ENCODE measurements at regions not wholly inside any gene's neighbourhood (a gene's known extent, or its start where the extent isn't known, plus 50 kb on each side); places are given as distances from the start of the nearest gene placed in this dataset.
A peak's percentile ranks its signal among the peaks of the same experiment; 100 is the strongest.

DNA sequence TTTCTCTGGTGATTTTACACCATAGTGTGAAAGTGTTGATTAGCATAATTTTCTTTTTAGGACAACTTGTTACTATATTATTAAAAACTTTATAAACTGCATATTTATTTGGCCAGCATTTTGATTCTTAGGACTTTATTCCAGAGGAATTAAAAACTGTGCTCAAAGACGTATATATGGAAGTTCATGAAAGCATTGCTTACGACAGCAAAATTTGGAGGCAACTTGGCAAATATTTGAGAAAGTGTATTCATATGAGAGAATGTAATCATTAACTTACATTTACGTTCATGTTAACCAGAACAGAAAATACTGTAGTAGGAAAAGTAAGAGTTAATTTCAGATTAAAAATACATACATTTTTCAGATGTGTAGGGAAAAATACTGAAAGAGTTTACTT, 203.1 kb downstream of the JCAD start:
- no peak for DNase-seq (ENCODE audit: low spot score)

DNA sequence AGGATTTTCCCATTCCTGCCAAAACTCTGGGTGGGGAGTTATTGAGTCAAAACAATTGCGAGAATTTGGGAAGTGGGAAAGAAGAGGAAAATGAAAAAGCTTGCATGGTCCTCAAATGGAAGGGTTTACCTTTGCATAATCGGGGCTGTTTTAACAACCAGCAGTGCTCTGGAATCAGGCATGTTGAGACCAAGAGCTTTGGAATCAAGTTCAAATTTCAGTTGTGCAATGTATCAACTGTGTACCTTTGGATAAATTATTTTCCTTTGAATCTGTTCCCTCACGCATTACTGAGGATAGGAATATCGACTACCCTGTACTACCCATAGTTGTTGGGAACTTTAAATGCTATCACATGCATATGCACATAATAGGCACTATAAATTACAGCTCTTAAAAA, 205.5 kb downstream of the JCAD start:
- no peak for DNase-seq (ENCODE audit: low spot score)

GRCh38 chr10:29851241-29851640, 208.1 kb downstream of the JCAD start:
- DNase-seq (ENCODE audit: low spot score): no peak

- DNase-seq (ENCODE audit: low spot score): no peak
Observed at GRCh38 chr10:29850371-29850770, 209.0 kb downstream of the JCAD start.

DNA sequence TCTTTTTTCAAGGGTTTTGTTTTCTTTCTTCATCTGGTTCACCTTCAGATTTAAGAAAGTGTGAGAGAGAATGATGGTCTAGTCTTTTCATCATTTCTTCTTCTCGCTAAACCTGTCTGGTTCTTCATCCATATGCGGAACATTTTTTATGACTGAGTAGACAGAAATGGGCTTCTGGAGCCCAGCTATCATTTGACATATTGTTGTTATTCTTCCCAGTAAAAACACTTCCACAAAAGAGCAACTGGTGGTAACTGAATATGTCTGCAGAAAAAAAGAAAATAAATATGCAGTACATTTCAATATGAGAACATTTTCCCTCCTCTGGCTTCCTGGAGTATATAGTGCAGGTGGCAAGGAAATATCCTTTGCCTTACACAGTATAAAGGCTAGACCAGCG, 209.5 kb downstream of the JCAD start:
- DNase-seq (ENCODE audit: low spot score): no peak

DNA sequence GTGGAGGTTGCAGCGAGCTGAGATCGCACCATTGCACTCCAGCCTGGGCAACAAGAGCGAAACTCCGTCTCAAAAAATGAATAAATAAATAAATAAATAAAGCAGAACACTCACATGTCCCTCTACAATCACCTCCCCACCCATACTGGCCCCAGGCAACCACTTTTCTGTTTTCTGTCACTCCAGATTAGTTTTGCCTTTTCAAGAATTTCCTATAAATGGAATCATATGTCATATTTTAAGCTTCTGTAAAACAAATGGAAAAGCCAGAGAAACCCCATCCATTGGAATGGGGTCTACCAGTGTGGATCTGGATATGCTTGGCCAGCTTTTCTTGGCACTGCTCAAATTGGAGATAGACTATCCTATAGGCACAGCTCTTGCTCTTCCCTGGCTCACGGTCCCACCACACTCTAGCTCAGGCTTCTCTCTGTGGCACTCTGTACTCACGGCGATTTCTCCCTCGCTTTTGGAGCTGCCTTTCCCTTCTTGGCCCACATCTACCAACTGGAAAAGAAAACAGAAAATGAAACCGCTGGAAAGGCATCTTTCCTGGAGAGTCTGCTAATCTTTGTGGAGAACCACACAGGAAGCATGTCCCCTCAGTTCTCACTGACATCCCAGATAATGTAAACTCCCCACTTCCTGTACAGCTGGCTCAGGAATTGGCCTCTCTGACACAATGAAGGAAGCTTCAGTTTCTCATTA, 210.1 kb downstream of the JCAD start:
- peak; percentile 64 for DNase-seq (ENCODE audit: low spot score)

GRCh38 chr10:29846881-29847280, 212.1 kb upstream of the SVIL start:
- no peak for DNase-seq (ENCODE audit: low spot score)

- DNase-seq (ENCODE audit: low spot score): no peak
Observed at GRCh38 chr10:29845166-29845565, 210.4 kb upstream of the SVIL start.

DNA sequence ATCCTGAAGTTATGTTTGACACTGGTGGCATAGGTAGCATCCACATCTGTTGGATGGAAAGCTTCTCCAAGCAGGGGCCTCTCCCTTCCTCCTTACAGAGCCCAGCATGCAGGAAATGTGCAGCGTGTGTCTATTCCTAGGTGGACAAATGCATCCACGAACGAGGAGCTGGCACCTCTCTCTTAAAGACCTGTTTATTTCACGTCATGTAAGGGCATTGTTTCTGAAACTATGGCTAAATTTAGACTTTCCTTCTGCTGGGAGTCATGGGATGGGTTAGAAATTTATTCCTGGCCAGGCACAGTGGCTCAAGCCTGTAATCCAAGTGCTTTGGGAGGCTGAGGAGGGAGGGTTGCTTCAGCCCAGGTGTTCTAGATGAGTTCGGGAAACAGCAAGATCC, 208.4 kb upstream of the SVIL start:
- DNase-seq (ENCODE audit: low spot score): no peak

- no peak for DNase-seq (ENCODE audit: low spot score)
Observed at GRCh38 chr10:29841724-29842649, 207.2 kb upstream of the SVIL start.

GRCh38 chr10:29840516-29841276, 205.9 kb upstream of the SVIL start:
- DNase-seq (ENCODE audit: low spot score): no peak

- DNase-seq (ENCODE audit: low spot score): no peak
Observed at GRCh38 chr10:29839826-29840515, 205.2 kb upstream of the SVIL start.

- no peak for DNase-seq (ENCODE audit: low spot score)
Observed at GRCh38 chr10:29838539-29838938, 203.8 kb upstream of the SVIL start.

DNA sequence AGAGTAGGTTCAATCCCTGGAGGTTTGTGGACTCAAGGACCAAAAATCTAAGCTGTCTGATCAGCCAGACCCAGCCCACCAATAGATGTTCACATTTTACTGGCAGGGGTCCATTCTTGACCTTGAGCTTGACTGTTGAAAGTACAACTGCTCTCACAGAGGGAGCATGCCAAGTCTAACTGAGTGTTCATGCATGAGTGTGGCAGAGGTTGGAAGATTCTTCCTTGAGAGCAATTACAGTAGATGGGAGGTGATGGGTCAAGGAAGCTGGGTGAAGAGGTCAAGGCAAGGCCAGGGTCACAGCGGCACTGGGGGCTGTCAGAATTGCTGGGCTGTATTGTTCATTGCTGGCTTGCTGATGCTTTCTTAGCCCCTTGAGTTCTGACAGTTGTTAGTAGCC, 202.8 kb upstream of the SVIL start:
- no peak for DNase-seq (ENCODE audit: low spot score)

DNA sequence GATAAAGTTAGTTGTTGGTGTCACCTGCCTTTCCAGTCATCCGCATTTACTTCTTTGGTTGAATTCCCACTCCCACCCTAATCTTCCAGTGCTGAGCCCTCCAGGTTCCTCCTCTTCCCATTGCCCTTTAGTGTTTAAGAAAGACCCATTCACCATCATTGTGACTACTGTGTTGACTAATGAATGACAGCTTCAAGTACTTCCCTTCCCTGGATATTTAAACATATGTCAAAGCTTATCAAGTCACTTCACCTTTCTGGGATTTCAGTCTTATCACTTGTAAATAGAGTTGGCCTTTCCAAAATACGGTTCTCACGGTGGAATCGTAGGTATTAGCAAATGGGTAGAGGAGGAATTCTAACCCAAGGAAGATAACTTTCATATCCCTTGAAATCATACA, 201.6 kb upstream of the SVIL start:
- DNase-seq (ENCODE audit: low spot score): no peak

GRCh38 chr10:29835055-29835454, 200.3 kb upstream of the SVIL start:
- DNase-seq (ENCODE audit: low spot score): no peak

GRCh38 chr10:29830531-29831512, 196.1 kb upstream of the SVIL start:
- DNase-seq (ENCODE audit: low spot score): no peak

DNA sequence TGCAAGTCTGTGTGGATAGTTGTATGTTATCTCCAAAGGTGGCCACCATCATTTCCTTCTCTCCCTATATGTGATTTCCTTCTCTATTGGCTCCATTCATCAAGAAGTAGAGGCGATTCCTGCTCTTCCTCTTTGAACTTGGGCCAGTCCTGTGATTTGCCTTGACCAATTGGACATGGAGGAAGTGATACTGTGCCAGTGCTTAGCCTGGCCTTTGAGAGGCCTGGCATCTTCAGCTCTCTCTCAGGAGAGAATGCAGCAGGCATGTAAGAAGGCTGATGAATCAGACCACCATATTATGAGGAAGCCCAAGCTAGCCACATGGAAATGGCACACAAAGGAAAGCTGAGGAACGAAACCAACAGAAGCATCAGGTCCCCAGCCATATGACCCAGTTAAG, 195.0 kb upstream of the SVIL start:
- DNase-seq (ENCODE audit: low spot score): no peak

DNA sequence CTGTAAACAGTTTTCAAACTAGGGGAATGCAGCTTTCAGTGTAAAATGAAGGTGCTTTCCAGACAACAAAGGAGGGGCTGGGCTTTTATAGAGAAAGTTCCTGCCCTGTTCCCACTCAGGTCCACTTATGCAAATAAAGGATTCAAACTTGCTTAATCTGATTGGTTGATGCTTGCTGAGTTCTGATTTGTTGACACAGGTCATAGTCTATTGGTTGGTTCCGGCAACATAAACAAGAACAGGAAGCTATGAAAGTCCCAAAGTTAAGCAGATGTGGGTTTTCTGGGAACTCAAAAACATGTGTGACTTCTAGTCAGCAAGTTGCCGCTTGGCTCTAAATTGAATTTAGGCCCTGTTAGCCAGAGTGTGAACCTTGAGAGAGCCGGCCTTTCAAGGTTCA, 194.2 kb upstream of the SVIL start:
- no peak for DNase-seq (ENCODE audit: low spot score)

- no peak for DNase-seq (ENCODE audit: low spot score)
Observed at GRCh38 chr10:29828440-29828894, 193.7 kb upstream of the SVIL start.

GRCh38 chr10:29827512-29827911, 192.7 kb upstream of the SVIL start:
- no peak for DNase-seq (ENCODE audit: low spot score)

Measured in GM03348 (cell line).